T-cell (primary cell): ENCODE measurements at regions not wholly inside any gene's neighbourhood (a gene's known extent, or its start where the extent isn't known, plus 50 kb on each side); places are given as distances from the start of the nearest gene placed in this dataset.

ENCODE experiments used
- ATAC-seq, 4 experiments: fragments of 200-7000 bp in 3 of 4; fragments of 150-1000 bp in 1 of 4; cut with Tn5 transposase; replicated peaks in 1 of 4; 1 replicate in 3 of 4; 2 replicates in 1 of 4; pipeline ENCODE4 v1.10.0; 2021; ENCODE audit warnings: moderate library complexity in 3 of 4, mild to moderate bottlenecking in 2 of 4, moderate number of reproducible peaks in 1 of 4
- CTCF ChIA-PET, 2 donors: fragments of 300-600 bp; sonication (Branson Sonifier 250); formaldehyde crosslinking; loops; one replicate each; lab custom pipeline; 2022; ENCODE audit warnings: antibody characterized with exemption in 2 of 2; lab: Charles Lee
- POLR2A ChIA-PET, 2 donors: fragments of 300-600 bp; sonication (Branson Sonifier 250); formaldehyde crosslinking; loops; one replicate each; lab custom pipeline; 2022; ENCODE audit warnings: antibody characterized with exemption in 2 of 2; lab: Charles Lee
- DNase-seq, 35 experiments: peaks; one replicate each; pipeline versions ENCODE4 v3.0.0 to v3.0.0-alpha.2; 2013 to 2023
- H3K27ac ChIP-seq: one replicate; pipeline ENCODE4 v1.5.1; 2013; ENCODE audit warnings: low read length
- H3K27me3 ChIP-seq, 2 experiments: replicated peaks in 1 of 2; 1 replicate in 1 of 2; 2 replicates in 1 of 2; pipeline versions ENCODE4 v1.6.1 to v1.7.0; 2013; ENCODE audit warnings: low read length in 1 of 2, mixed read lengths in 1 of 2; ENCODE audit not compliant: control insufficient read depth in 2 of 2, insufficient read depth in 2 of 2; ENCODE audit errors: extremely low read depth in 1 of 2
- H3K36me3 ChIP-seq, 2 donors: 1 replicate in 1 of 2; 2 replicates in 1 of 2; pipeline versions ENCODE4 v1.6.1 to v1.7.0; 2013; ENCODE audit warnings: low read length in 1 of 2; ENCODE audit not compliant: control insufficient read depth in 2 of 2, insufficient read depth in 1 of 2; ENCODE audit errors: extremely low read depth in 1 of 2
- H3K4me1 ChIP-seq, 2 experiments: 1 replicate in 1 of 2; 2 replicates in 1 of 2; pipeline versions ENCODE4 v1.6.1 to v1.7.0; 2013; ENCODE audit warnings: low read length in 2 of 2, mixed read lengths in 1 of 2; ENCODE audit not compliant: insufficient read depth in 2 of 2, control insufficient read depth in 1 of 2; ENCODE audit errors: extremely low read depth in 1 of 2
- H3K4me3 ChIP-seq, 2 donors: 1 replicate in 1 of 2; 2 replicates in 1 of 2; pipeline versions ENCODE4 v1.5.1 to v1.7.0; 2013; ENCODE audit warnings: mild to moderate bottlenecking in 2 of 2, low read length in 1 of 2, moderate library complexity in 1 of 2; ENCODE audit not compliant: control insufficient read depth in 1 of 2; ENCODE audit errors: extremely low read depth in 1 of 2
- H3K9me3 ChIP-seq: 2 replicates; pipeline ENCODE4 v1.7.0; 2013
- H3K27ac Mint-ChIP-seq, 2 donors: one replicate each; pipeline ENCODE4 v1.8.0; 2020 to 2021; ENCODE audit warnings: mild to moderate bottlenecking in 2 of 2, mixed read lengths in 2 of 2
- H3K27me3 Mint-ChIP-seq, 2 donors: one replicate each; pipeline ENCODE4 v1.8.0; 2021 to 2022; ENCODE audit warnings: mixed read lengths in 2 of 2
- H3K36me3 Mint-ChIP-seq: one replicate; pipeline ENCODE4 v1.8.0; 2021; ENCODE audit warnings: mixed read lengths
- H3K4me1 Mint-ChIP-seq, 3 donors: one replicate each; pipeline ENCODE4 v1.8.0; 2020 to 2022; ENCODE audit warnings: mixed read lengths in 3 of 3, mild to moderate bottlenecking in 1 of 3
- H3K4me3 Mint-ChIP-seq, 3 donors: one replicate each; pipeline ENCODE4 v1.8.0; 2020 to 2022; ENCODE audit warnings: mild to moderate bottlenecking in 3 of 3, mixed read lengths in 3 of 3, moderate library complexity in 3 of 3
- H3K9me3 Mint-ChIP-seq, 3 donors: one replicate each; pipeline ENCODE4 v1.8.0; 2020 to 2022; ENCODE audit warnings: mixed read lengths in 3 of 3
- WGBS: methylation state at CpG from one replicate; pipeline ENCODE4 v1.1.5; 2013; ENCODE audit warnings: missing lambda C conversion rate; ENCODE audit not compliant: insufficient coverage; 5-methylcytosine and 5-hydroxymethylcytosine counted together

DNA sequence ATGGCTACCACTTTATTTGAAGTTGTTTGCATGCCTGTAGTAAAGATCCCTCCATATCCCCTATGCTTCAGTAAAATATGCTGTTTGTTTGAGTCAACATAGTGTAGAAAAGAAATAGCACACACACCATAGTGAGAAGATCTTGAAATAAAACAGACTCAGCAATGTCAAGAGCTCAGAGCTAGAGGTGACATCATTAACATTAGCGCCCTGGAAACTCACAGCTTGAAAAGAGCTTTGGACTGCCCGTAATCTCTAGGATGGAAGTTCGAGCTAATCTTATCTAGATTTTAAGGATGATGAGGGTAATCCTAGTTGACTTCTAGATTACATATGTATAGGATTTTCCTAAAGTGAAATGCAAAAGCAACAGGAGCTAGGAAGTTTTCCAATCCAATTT lies 275.6 kb downstream of the SMARCA1 start:
- ChIA-PET CTCF (no interaction called here), POLR2A (interaction anchor here in 1 of 2 donors (0.6 kb wide), 1 partner anchor 18 kb away, joined by 3 read pairs; no protein-coding TSS in a partner anchor)
- Histone ChIP-seq H3K36me3 (no peaks in the 10 kb centered on the region), H3K4me3 (no peak overlapping the region), H3K27me3 (no peaks in the 10 kb centered on the region), H3K27ac (no peak overlapping the region), H3K9me3 (no peaks in the 10 kb centered on the region), H3K4me1 (no peaks in the 10 kb centered on the region)
- no CpG with 5 or more reads among the region's 3 CpGs for WGBS
- Mint-ChIP-seq H3K4me3 (no peak overlapping the region), H3K27me3 (no peaks in the 10 kb centered on the region), H3K9me3 (peaks cover 0 to 7% (median 0%) of the 10 kb centered on the region in 3 donors), H3K4me1 (no peaks in the 10 kb centered on the region), H3K27ac (no peak overlapping the region), H3K36me3 (no peaks in the 10 kb centered on the region)
- no peak for DNase-seq
- no peak for ATAC-seq

DNA sequence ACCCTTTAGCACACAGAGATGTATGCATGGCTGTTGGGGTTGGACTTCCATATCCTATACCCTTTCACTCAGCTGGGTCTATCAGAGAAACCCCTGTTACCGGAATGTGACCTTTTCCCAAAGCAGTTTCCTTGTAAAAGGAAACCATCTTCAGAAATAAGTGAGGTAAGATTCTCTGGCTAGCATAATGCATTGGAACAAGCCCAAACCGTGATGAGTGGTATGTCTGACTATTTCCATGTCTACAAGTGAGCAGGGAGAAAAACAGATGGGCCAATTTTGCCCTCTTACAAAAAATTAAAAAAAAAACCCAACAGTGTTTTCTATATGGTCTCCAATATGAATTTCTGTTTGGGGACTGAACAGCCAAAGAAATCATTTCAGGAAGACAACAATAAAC lies 283.9 kb downstream of the SMARCA1 start:
- no peaks in the 10 kb centered on the region for H3K36me3 Mint-ChIP-seq
- POLR2A ChIA-PET = no interaction called here
- H3K4me3 Mint-ChIP-seq = no peak overlapping the region
- Histone ChIP-seq H3K4me3 (no peak overlapping the region), H3K4me1 (no peaks in the 10 kb centered on the region), H3K27me3 (no peaks in the 10 kb centered on the region), H3K27ac (no peak overlapping the region), H3K9me3 (no peaks in the 10 kb centered on the region), H3K36me3 (no peaks in the 10 kb centered on the region)
- H3K27ac Mint-ChIP-seq = no peak overlapping the region
- peaks cover 0 to 13% of the 10 kb centered on the region in 2 donors for H3K27me3 Mint-ChIP-seq
- CTCF ChIA-PET = no interaction called here
- WGBS = no CpG with 5 or more reads among the region's 2 CpGs
- H3K4me1 Mint-ChIP-seq = no peaks in the 10 kb centered on the region
- ATAC-seq (no peak), DNase-seq (no peak)
- H3K9me3 Mint-ChIP-seq = peaks cover 0 to 7% (median 0%) of the 10 kb centered on the region in 3 donors

DNA sequence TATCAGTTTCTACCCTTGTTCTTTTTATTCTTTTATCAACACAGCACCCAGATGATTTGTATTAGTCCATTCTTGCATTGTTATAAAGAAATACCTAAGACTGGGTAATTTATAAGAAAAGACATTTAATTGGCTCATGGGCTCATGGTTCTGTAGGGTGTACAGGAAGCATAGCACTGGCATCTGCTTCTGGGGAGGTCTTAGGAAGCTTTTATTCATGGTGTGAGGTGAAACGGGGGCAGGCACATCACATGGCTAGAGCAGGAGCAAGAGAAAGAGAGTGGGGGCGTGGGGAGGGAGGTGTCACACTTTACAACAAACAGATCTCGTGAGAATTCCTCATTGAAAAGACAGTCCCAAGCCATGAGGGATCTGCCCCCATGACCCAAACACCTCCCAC lies 285.3 kb downstream of the SMARCA1 start:
- H3K27me3 Mint-ChIP-seq = peaks cover 0 to 17% of the 10 kb centered on the region in 2 donors
- DNase-seq (no peak), ATAC-seq (no peak)
- ChIA-PET POLR2A (no interaction called here), CTCF (no interaction called here)
- H3K27me3 ChIP-seq = no peaks in the 10 kb centered on the region
- no peaks in the 10 kb centered on the region for H3K36me3 ChIP-seq
- H3K27ac ChIP-seq = no peak overlapping the region
- H3K4me3 Mint-ChIP-seq = no peak overlapping the region
- H3K4me3 ChIP-seq = no peak overlapping the region
- H3K27ac Mint-ChIP-seq = no peak overlapping the region
- no peaks in the 10 kb centered on the region for H3K9me3 ChIP-seq
- H3K36me3 Mint-ChIP-seq = no peaks in the 10 kb centered on the region
- no peaks in the 10 kb centered on the region for H3K9me3 Mint-ChIP-seq
- no peaks in the 10 kb centered on the region for H3K4me1 ChIP-seq
- WGBS = no CpG with 5 or more reads among the region's 3 CpGs
- no peaks in the 10 kb centered on the region for H3K4me1 Mint-ChIP-seq

DNA sequence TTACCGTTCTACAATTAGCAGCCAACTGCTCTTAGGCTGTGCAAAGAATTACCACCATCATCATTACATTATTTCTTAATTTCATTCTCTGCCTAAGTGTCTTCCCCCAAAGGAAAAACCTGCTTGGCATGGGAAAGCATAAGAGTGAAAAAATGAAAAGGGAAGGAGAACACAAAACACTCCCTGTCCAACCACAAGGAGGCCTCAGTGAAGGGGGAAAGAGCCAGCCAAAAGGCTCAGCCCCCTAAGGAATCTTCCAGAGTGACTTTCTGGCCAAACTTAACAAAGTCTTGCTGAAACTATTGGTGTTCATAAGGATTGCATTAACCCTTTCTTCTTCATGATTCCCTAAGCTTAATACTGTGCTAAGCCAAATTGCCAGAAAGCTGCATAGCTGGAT lies 287.4 kb downstream of the SMARCA1 start:
- Mint-ChIP-seq H3K27ac (no peak overlapping the region), H3K36me3 (no peaks in the 10 kb centered on the region), H3K27me3 (peaks cover 0 to 21% of the 10 kb centered on the region in 2 donors), H3K4me3 (no peak overlapping the region), H3K4me1 (no peaks in the 10 kb centered on the region), H3K9me3 (no peaks in the 10 kb centered on the region)
- no peak overlapping the region for H3K4me3 ChIP-seq
- no peaks in the 10 kb centered on the region for H3K9me3 ChIP-seq
- no CpG with 5 or more reads among the region's 1 CpG for WGBS
- POLR2A ChIA-PET = no interaction called here
- ATAC-seq (no peak), DNase-seq (no peak)
- no peaks in the 10 kb centered on the region for H3K36me3 ChIP-seq
- H3K4me1 ChIP-seq = no peaks in the 10 kb centered on the region
- H3K27ac ChIP-seq = no peak overlapping the region
- H3K27me3 ChIP-seq = no peaks in the 10 kb centered on the region
- CTCF ChIA-PET = no interaction called here

DNA sequence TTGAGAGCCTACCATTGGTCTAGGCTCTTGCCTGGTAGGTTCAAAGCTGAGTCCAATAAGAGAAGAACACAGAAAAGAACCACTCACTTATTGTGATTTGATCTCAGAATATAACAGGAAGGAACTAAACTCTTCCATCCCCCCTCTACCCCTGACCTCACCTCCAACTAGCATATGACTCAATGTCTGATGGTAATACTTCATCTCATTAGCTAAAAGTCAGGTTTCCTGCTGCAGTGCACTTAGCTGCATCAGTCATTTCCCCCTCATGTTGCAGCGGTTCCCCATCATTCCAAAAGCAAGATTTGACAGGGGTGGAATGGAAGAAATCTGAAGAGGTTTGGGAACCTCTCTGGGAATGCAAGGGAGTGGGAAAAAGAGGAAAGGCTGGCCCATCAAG lies 289.5 kb downstream of the SMARCA1 start:
- Mint-ChIP-seq H3K4me1 (no peaks in the 10 kb centered on the region), H3K27ac (no peak overlapping the region), H3K27me3 (peaks cover 0 to 17% of the 10 kb centered on the region in 2 donors), H3K4me3 (no peak overlapping the region), H3K36me3 (no peaks in the 10 kb centered on the region), H3K9me3 (no peaks in the 10 kb centered on the region)
- whole genome bisulfite sequencing = no CpG with 5 or more reads among the region's 1 CpG
- ChIA-PET CTCF (no interaction called here), POLR2A (no interaction called here)
- Histone ChIP-seq H3K27ac (no peak overlapping the region), H3K4me3 (no peak overlapping the region), H3K9me3 (no peaks in the 10 kb centered on the region), H3K36me3 (no peaks in the 10 kb centered on the region), H3K27me3 (no peaks in the 10 kb centered on the region), H3K4me1 (no peaks in the 10 kb centered on the region)
- no peak for ATAC-seq
- DNase-seq = no peak

DNA sequence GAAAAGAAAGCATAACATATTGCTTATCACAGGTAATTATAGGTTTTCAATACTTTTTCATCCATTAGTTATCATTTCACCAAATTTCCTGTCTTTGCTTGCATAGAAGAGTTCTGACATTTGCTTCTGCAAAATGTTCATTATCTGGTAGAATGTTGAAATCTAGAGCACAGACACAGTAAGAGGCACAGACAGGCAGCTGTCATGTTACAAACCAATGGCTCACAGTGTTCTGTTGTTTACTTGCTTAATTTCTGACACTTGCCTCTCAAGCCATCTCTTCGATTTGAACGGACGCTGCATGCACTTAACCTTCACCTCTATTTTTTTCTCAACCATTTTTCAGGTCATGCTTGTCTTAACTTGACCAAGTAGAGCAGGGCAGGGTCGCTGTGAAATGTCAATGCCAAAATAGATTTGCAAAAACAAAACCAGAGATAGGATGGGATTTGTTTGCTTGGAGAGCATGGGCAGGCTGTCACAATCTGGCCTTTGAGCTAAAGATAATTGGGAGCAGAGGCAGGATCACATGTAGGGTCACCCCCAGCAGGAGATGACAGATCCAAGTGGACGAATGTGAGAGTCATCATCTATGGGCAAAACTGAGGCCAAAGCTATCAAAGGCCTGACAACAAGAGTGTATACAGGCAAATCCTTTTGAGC lies 292.3 kb downstream of the SMARCA1 start:
- POLR2A ChIA-PET = no interaction called here
- CTCF ChIA-PET = no interaction called here

DNA sequence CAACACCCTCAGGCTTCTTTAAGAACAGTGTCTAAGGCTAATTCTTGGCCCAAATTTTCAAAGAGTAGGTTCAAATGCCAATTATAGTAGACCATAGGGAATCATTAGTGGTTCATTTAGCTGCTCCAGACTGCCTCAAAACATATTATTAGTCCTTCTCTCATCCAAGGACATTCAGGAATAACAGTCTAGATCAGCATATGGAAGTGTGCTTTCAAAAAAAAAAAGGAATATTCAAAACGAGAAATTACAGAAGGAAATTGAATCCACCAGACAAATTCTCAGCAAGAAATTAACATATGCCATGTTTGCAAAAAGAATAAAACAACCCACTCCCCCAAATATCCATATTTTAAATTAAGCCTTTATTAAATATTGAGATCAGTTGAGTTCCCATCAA lies 293.1 kb downstream of the SMARCA1 start:
- POLR2A ChIA-PET = no interaction called here
- Mint-ChIP-seq H3K9me3 (no peaks in the 10 kb centered on the region), H3K27ac (no peak overlapping the region), H3K4me1 (no peaks in the 10 kb centered on the region), H3K4me3 (no peak overlapping the region), H3K27me3 (peaks cover 0 to 10% of the 10 kb centered on the region in 2 donors), H3K36me3 (no peaks in the 10 kb centered on the region)
- ATAC-seq = no peak
- no peaks in the 10 kb centered on the region for H3K4me1 ChIP-seq
- H3K27me3 ChIP-seq = no peaks in the 10 kb centered on the region
- CTCF ChIA-PET = no interaction called here
- H3K9me3 ChIP-seq = no peaks in the 10 kb centered on the region
- WGBS = no CpG with 5 or more reads among the region's 1 CpG
- DNase-seq = no peak
- H3K4me3 ChIP-seq = no peak overlapping the region
- no peak overlapping the region for H3K27ac ChIP-seq
- H3K36me3 ChIP-seq = no peaks in the 10 kb centered on the region

More for the DNA sequence above, 292.3 kb downstream of the SMARCA1 start:
- no peaks in the 10 kb centered on the region for H3K9me3 Mint-ChIP-seq
- no peak for ATAC-seq
- no peak overlapping the region for H3K4me3 ChIP-seq
- H3K36me3 ChIP-seq = no peaks in the 10 kb centered on the region
- DNase-seq = no peak
- H3K9me3 ChIP-seq = no peaks in the 10 kb centered on the region
- no peaks in the 10 kb centered on the region for H3K4me1 Mint-ChIP-seq
- no peak overlapping the region for H3K27ac Mint-ChIP-seq
- H3K4me3 Mint-ChIP-seq = no peak overlapping the region
- H3K27me3 Mint-ChIP-seq = peaks cover 0 to 12% of the 10 kb centered on the region in 2 donors
- H3K4me1 ChIP-seq = no peaks in the 10 kb centered on the region
- H3K36me3 Mint-ChIP-seq = no peaks in the 10 kb centered on the region
- no peaks in the 10 kb centered on the region for H3K27me3 ChIP-seq
- WGBS = no CpG with 5 or more reads among the region's 5 CpGs
- no peak overlapping the region for H3K27ac ChIP-seq
